GM12878 (cell line): ENCODE measurements at regions not wholly inside any gene's neighbourhood (a gene's known extent, or its start where the extent isn't known, plus 50 kb on each side); places are given as distances from the start of the nearest gene placed in this dataset.
A peak's percentile ranks its signal among the peaks of the same experiment; 100 is the strongest.

Source experiments
- ATAC-seq: fragments of 200-7000 bp; cut with Tn5 transposase; 3 replicates; pipeline ENCODE4 v1.9.1; 2020; ENCODE audit warnings: mild to moderate bottlenecking, moderate library complexity
- BruUV-seq: library from RNA; stranded (reverse); fragments of 400-500 nt; replicated peaks from 2 replicates; lab custom pipeline; 2021; lab: Mats Ljungman, UMichigan
- CTCF ChIA-PET: fragments of 300-600 bp; sonication (Branson Sonifier 250); formaldehyde crosslinking; extraction: SDS; loops from one replicate; lab custom pipeline; 2021; ENCODE audit warnings: inconsistent platforms; lab: Yijun Ruan, JAX
- POLR2A ChIA-PET: fragments of 350-600 bp; formaldehyde crosslinking; extraction: SDS; loops from one replicate; lab custom pipeline; 2021; ENCODE audit warnings: inconsistent platforms; lab: Charles Lee
- RAD21 ChIA-PET: fragments of 300-600 bp; sonication (Branson Sonifier 250); formaldehyde crosslinking; loops from one replicate; lab custom pipeline; 2023; ENCODE audit warnings: antibody characterized with exemption; ENCODE audit not compliant: unreplicated experiment; lab: Charles Lee
- SMC1A ChIA-PET: fragments of 300-600 bp; sonication (Branson Sonifier 250); formaldehyde crosslinking; loops from one replicate; lab custom pipeline; 2023; ENCODE audit not compliant: unreplicated experiment, uncharacterized antibody; lab: Charles Lee
- DNase-seq: peaks from one replicate; pipeline ENCODE4 v3.0.0-alpha.2; 2011; ENCODE audit warnings: low read depth, low spot score
- FAIRE-seq: peaks from 3 replicates; lab custom pipeline; 2011; peaks lifted over from hg19 to GRCh38; lab: Jason Lieb, UNC
- H2AFZ ChIP-seq: 2 replicates; pipeline ENCODE4 v1.6.0; 2011; ENCODE audit warnings: low read depth, low read length, control low read depth; ENCODE audit not compliant: control insufficient read depth
- H3K27ac ChIP-seq: 2 replicates; pipeline ENCODE4 v1.5.1; 2011; ENCODE audit warnings: control low read depth; ENCODE audit not compliant: control insufficient read depth, insufficient read depth
- H3K27me3 ChIP-seq, 2 experiments: replicated peaks in 1 of 2; 2 replicates each; pipeline versions ENCODE4 v1.6.0 to v1.6.1; 2011; ENCODE audit warnings: low read length in 1 of 2; ENCODE audit not compliant: control insufficient read depth in 2 of 2, insufficient read depth in 2 of 2
- H3K36me3 ChIP-seq, 2 experiments: 2 replicates each; pipeline ENCODE4 v1.5.1; 2011; ENCODE audit warnings: low read length in 1 of 2; ENCODE audit not compliant: control insufficient read depth in 2 of 2, insufficient read depth in 2 of 2
- H3K4me1 ChIP-seq: 2 replicates; pipeline ENCODE4 v1.6.1; 2011; ENCODE audit warnings: mild to moderate bottlenecking, low read length, moderate library complexity, mixed read lengths; ENCODE audit not compliant: control insufficient read depth, insufficient read depth
- H3K4me2 ChIP-seq: 2 replicates; pipeline ENCODE4 v1.6.0; 2011; ENCODE audit warnings: control low read depth; ENCODE audit not compliant: control insufficient read depth, insufficient read depth
- H3K4me3 ChIP-seq: fragments of 200-600 bp; sonication (generic); 2 replicates; pipeline ENCODE4 v1.5.1; 2016
- H3K79me2 ChIP-seq: 2 replicates; pipeline ENCODE4 v1.6.0; 2011; ENCODE audit warnings: low read length; ENCODE audit not compliant: control insufficient read depth, insufficient read depth
- H3K9ac ChIP-seq: 2 replicates; pipeline ENCODE4 v1.8.0; 2011; ENCODE audit warnings: low read length, control low read depth, mixed read lengths; ENCODE audit not compliant: control insufficient read depth, insufficient read depth
- H3K9me3 ChIP-seq: replicated peaks from 3 replicates; pipeline ENCODE4 v1.5.1; 2011; ENCODE audit warnings: mild to moderate bottlenecking, low read length; ENCODE audit not compliant: control insufficient read depth, insufficient read depth
- H4K20me1 ChIP-seq: 2 replicates; pipeline ENCODE4 v1.6.0; 2011; ENCODE audit not compliant: control insufficient read depth, insufficient read depth
- FOXK2 ChIP-seq: fragments of 450-650 bp; IDR thresholded peaks from 2 replicates; pipeline ENCODE4 v1.6.1; 2017; ENCODE audit warnings: mild to moderate bottlenecking, moderate library complexity
- MEF2A ChIP-seq: IDR thresholded peaks from 2 replicates; pipeline ENCODE4 v1.6.1; 2011; ENCODE audit warnings: low read depth, mild to moderate bottlenecking, low read length, moderate library complexity; ENCODE audit not compliant: insufficient read depth
- MEF2B ChIP-seq: fragments of 450-650 bp; IDR thresholded peaks from 2 replicates; pipeline ENCODE4 v1.6.1; 2018; ENCODE audit warnings: mild to moderate bottlenecking, moderate library complexity; ENCODE audit not compliant: partially characterized antibody, poor library complexity, severe bottlenecking
- RUNX3 ChIP-seq: IDR thresholded peaks from 2 replicates; pipeline ENCODE4 v1.6.1; 2012; ENCODE audit warnings: low read length, inconsistent platforms
- SMAD1 ChIP-seq: fragments of 450-650 bp; IDR thresholded peaks from 2 replicates; pipeline ENCODE4 v1.6.1; 2018; ENCODE audit warnings: mild to moderate bottlenecking, low read depth; ENCODE audit not compliant: partially characterized antibody
- WRNIP1 ChIP-seq: IDR thresholded peaks from 2 replicates; pipeline ENCODE4 v1.6.1; 2011; ENCODE audit warnings: low read depth, low read length, improper control_type of control experiment, borderline replicate concordance
- WGBS: methylation state at CpG from one replicate; pipeline ENCODE4 v1.1.6; 2016; ENCODE audit warnings: low lambda C conversion rate; ENCODE audit not compliant: insufficient replicate concordance, insufficient coverage; ENCODE audit errors: missing lambda C conversion rate; 5-methylcytosine and 5-hydroxymethylcytosine counted together
- in situ Hi-C: fragments of 300-500 bp; cut with MboI; formaldehyde crosslinking; loops from 9 replicates; pipeline ENCODE4 v1.14.3; 2018; ENCODE audit warnings: mixed read lengths
- intact Hi-C: fragments of 100-400 bp; cut with micrococcal nuclease; formaldehyde crosslinking; loops from one replicate; pipeline ENCODE4 v1.14.2; 2022; ENCODE audit not compliant: unreplicated experiment
- TF ChIP-seq, protein P1 (sequence below): fragments of 450-650 bp; formaldehyde crosslinking; IDR thresholded peaks from 2 replicates; pipeline ENCODE4 v1.4.0; 2020; ENCODE audit warnings: mild to moderate bottlenecking, moderate library complexity
- TF ChIP-seq, protein P2 (sequence below): fragments of 450-650 bp; formaldehyde crosslinking; IDR thresholded peaks from 2 replicates; pipeline ENCODE4 v1.5.0; 2022; ENCODE audit warnings: mild to moderate bottlenecking, missing genetic modification characterization

DNA sequence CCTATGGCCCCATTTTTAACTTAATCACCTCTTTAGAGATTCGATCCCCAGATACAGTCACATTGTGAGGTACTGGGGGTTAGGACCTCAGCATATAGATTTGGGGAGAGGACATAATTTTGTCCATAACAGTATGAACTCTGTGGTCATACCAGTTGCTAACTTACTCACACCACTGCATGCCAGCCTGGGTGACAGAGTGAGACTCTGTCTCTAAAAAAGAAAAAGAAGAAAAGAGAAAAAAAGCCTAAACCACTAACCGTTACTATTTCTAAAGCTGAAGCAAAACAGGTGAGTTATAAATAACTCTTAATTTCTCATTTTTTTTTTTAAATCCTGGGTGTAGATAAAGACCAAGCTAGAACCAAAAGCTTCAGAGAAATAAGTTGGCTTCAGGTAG lies 155.1 kb upstream of the AUTS2 start:
- Histone ChIP-seq H3K9ac (no peak overlapping the region), H4K20me1 (no peaks in the 10 kb centered on the region), H2AFZ (no peak overlapping the region), H3K4me3 (no peak overlapping the region), H3K4me2 (no peak overlapping the region), H3K36me3 (no peaks in the 10 kb centered on the region), H3K27me3 (no peaks in the 10 kb centered on the region), H3K4me1 (no peaks in the 10 kb centered on the region), H3K79me2 (no peaks in the 10 kb centered on the region), H3K9me3 (peaks cover 7% of the 10 kb centered on the region; the same call in 2 of the 3 replicates), H3K27ac (no peak overlapping the region)
- 5% methylated on average over 2 of the region's 2 CpGs for WGBS
- peak; percentile 44 for ATAC-seq
- FAIRE-seq: no peak
- intact Hi-C loops: no loop called here
- ChIA-PET RAD21 (no interaction called here), POLR2A (no interaction called here), SMC1A (no interaction called here), CTCF (no interaction called here)
- TF ChIP-seq MEF2A (0 out of 2 replicates have a peak, but pooled peaks have one; percentile 45), WRNIP1 (no peak), RUNX3 (peak; percentile 51), FOXK2 (no peak), MEF2B (peak; percentile 40), SMAD1 (no peak)
- TF ChIP-seq, protein P1, sequence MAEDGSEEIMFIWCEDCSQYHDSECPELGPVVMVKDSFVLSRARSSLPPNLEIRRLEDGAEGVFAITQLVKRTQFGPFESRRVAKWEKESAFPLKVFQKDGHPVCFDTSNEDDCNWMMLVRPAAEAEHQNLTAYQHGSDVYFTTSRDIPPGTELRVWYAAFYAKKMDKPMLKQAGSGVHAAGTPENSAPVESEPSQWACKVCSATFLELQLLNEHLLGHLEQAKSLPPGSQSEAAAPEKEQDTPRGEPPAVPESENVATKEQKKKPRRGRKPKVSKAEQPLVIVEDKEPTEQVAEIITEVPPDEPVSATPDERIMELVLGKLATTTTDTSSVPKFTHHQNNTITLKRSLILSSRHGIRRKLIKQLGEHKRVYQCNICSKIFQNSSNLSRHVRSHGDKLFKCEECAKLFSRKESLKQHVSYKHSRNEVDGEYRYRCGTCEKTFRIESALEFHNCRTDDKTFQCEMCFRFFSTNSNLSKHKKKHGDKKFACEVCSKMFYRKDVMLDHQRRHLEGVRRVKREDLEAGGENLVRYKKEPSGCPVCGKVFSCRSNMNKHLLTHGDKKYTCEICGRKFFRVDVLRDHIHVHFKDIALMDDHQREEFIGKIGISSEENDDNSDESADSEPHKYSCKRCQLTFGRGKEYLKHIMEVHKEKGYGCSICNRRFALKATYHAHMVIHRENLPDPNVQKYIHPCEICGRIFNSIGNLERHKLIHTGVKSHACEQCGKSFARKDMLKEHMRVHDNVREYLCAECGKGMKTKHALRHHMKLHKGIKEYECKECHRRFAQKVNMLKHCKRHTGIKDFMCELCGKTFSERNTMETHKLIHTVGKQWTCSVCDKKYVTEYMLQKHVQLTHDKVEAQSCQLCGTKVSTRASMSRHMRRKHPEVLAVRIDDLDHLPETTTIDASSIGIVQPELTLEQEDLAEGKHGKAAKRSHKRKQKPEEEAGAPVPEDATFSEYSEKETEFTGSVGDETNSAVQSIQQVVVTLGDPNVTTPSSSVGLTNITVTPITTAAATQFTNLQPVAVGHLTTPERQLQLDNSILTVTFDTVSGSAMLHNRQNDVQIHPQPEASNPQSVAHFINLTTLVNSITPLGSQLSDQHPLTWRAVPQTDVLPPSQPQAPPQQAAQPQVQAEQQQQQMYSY: no peak
- TF ChIP-seq, protein P2, sequence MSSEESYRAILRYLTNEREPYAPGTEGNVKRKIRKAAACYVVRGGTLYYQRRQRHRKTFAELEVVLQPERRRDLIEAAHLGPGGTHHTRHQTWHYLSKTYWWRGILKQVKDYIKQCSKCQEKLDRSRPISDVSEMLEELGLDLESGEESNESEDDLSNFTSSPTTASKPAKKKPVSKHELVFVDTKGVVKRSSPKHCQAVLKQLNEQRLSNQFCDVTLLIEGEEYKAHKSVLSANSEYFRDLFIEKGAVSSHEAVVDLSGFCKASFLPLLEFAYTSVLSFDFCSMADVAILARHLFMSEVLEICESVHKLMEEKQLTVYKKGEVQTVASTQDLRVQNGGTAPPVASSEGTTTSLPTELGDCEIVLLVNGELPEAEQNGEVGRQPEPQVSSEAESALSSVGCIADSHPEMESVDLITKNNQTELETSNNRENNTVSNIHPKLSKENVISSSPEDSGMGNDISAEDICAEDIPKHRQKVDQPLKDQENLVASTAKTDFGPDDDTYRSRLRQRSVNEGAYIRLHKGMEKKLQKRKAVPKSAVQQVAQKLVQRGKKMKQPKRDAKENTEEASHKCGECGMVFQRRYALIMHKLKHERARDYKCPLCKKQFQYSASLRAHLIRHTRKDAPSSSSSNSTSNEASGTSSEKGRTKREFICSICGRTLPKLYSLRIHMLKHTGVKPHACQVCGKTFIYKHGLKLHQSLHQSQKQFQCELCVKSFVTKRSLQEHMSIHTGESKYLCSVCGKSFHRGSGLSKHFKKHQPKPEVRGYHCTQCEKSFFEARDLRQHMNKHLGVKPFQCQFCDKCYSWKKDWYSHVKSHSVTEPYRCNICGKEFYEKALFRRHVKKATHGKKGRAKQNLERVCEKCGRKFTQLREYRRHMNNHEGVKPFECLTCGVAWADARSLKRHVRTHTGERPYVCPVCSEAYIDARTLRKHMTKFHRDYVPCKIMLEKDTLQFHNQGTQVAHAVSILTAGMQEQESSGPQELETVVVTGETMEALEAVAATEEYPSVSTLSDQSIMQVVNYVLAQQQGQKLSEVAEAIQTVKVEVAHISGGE (CRISPR knock-in tag): no peak
- DNase-seq: no peak
- in situ Hi-C loops: no loop called here
- BruUV-seq: no TSS peak
